ENCODE measurements at regions not wholly inside any gene's neighbourhood (a gene's known extent, or its start where the extent isn't known, plus 50 kb on each side); places are given as distances from the start of the nearest gene placed in this dataset.

DNA sequence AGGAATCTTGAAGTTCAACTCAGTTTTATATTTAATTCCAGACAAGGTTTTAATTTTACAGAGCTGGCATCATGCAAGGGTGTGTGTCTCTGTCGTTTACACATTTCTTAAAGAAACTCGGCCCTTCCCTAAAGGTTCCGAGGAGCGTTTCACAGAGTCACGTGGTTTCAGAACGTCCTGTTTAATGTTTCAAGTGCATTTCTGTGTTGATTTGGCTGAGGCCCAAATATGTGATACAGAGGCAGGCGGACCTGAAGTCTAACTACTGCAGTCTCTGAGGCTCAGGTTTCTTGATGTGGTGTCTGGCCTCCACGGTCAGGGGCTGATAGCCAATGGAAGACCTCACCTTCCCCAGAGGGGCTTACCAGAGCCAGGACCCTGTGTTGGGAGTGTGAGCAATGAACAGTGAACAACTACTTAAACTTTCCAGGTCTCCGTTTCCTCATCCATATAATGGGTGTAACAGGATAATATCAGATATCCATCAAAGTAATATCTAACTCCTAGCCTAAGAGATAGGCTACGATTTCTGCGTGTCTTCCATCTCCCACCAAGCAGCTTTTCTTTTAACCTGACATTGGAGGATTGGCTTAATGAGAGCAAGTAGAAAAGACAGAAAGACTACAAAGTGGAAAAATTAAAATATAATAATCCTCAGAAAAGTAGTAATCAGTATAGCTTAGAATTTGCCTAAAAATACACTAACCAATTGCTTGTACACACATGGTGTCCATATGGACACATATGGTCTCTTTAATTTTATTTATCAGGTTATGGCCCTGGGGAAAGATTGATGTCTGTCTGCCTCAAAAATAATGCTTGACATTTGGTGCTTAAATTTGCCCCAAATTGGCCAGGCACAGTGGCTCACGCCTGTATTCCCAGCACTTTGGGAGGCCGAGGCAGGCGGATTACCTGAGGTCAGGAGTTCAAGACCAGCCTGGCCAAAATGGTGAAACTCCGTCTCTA lies 50.0 kb upstream of the TRIM2 start:
- Histone ChIP-seq H3K23ac (ENCODE audit: insufficient read length, low read depth, low read length) (no peak overlapping the region), H3K27me3 (ENCODE audit: insufficient read depth, low read length) (peaks cover 16% of the 10 kb centered on the region; the same call in 1 of the 2 replicates), H2BK12ac (ENCODE audit: insufficient read length, low read depth, low read length) (no peak overlapping the region)

More for the DNA sequence above, 50.0 kb upstream of the TRIM2 start:
- H3K9me3 ChIP-seq (ENCODE audit: control insufficient read depth, low read depth, low read length) = no peaks in the 10 kb centered on the region
- no peaks in the 10 kb centered on the region for H4K20me1 ChIP-seq (ENCODE audit: control insufficient read depth, insufficient read depth, insufficient read length)
- H2AFZ ChIP-seq (ENCODE audit: low read length) = no peak overlapping the region
- no peak overlapping the region for H2BK120ac ChIP-seq (ENCODE audit: low read depth, low read length, poor library complexity, severe bottlenecking)
- peak overlapping the region; percentile 69 to 83 for H3K4me3 Mint-ChIP-seq
- H3K4me2 ChIP-seq (ENCODE audit: insufficient read depth, insufficient read length, low read length) = peak overlapping the region; percentile 94
- H3K9me3 Mint-ChIP-seq = peaks cover 0 to 5% of the 10 kb centered on the region in 2 experiments; a peak in 1 of 5 replicates
- no peak overlapping the region for H3K14ac ChIP-seq (ENCODE audit: insufficient read depth, low read length)
- H3K79me1 ChIP-seq (ENCODE audit: insufficient read depth, low read depth, low read length, poor library complexity, severe bottlenecking) = no peaks in the 10 kb centered on the region
- no peak overlapping the region for H3K27ac ChIP-seq (ENCODE audit: insufficient read length, low read depth, low read length)
- no peak overlapping the region for H3K4ac ChIP-seq (ENCODE audit: low read depth, low read length)
- peaks cover 30 to 52% of the 10 kb centered on the region in 2 experiments for H3K4me1 Mint-ChIP-seq
- no peak overlapping the region for H2BK20ac ChIP-seq (ENCODE audit: low read depth, low read length, poor library complexity, severe bottlenecking)
- H2BK15ac ChIP-seq (ENCODE audit: low read depth, low read length) = no peak overlapping the region
- no peak overlapping the region for H2BK5ac ChIP-seq (ENCODE audit: insufficient read length, low read length)
- peaks cover 80% of the 10 kb centered on the region for H3K27me3 Mint-ChIP-seq (ENCODE audit: low read depth)
- H3K9ac ChIP-seq (ENCODE audit: extremely low read depth, insufficient read length, low read length) = no peak overlapping the region
- no peak overlapping the region for H4K8ac ChIP-seq (replicated peaks; ENCODE audit: insufficient read length, low read depth, low read length)
- H3K18ac ChIP-seq (ENCODE audit: insufficient read length, low read depth, low read length) = no peak overlapping the region
- no peak for DNase-seq
- WGBS (ENCODE audit: extremely low coverage, insufficient read length, low lambda C conversion rate) = no CpG with 5 or more reads among the region's 15 CpGs
- H3T11ph ChIP-seq (ENCODE audit: low read length) = no peak overlapping the region
- H3K36me3 Mint-ChIP-seq (ENCODE audit: insufficient read depth in 1 of 3, low read depth in 3 of 3) = no peaks in the 10 kb centered on the region
- no peak overlapping the region for H4K5ac ChIP-seq (ENCODE audit: insufficient read length, low read depth, low read length)
- H3K4me1 ChIP-seq (ENCODE audit: insufficient read depth, low read length) = no peaks in the 10 kb centered on the region
- peaks cover 17% of the 10 kb centered on the region for H3K23me2 ChIP-seq (ENCODE audit: insufficient read length, low read depth, low read length, poor library complexity, severe bottlenecking)
- no peak overlapping the region for H2AK5ac ChIP-seq (ENCODE audit: insufficient read length, low read length)
- H3K79me2 ChIP-seq (ENCODE audit: insufficient read depth, low read length) = no peaks in the 10 kb centered on the region
- no peak overlapping the region for H3K27ac Mint-ChIP-seq
- no peak overlapping the region for H4K91ac ChIP-seq (ENCODE audit: insufficient read length, low read depth, low read length)
- H3K56ac ChIP-seq (ENCODE audit: insufficient read length, low read depth, low read length) = no peak overlapping the region
- no peak for TF ChIP-seq CTCF (conservative IDR thresholded peaks at IDR 0.05)

All from H9 (cell line).